ENCODE measurements at regions not wholly inside any gene's neighbourhood (a gene's known extent, or its start where the extent isn't known, plus 50 kb on each side); places are given as distances from the start of the nearest gene placed in this dataset.

DNA sequence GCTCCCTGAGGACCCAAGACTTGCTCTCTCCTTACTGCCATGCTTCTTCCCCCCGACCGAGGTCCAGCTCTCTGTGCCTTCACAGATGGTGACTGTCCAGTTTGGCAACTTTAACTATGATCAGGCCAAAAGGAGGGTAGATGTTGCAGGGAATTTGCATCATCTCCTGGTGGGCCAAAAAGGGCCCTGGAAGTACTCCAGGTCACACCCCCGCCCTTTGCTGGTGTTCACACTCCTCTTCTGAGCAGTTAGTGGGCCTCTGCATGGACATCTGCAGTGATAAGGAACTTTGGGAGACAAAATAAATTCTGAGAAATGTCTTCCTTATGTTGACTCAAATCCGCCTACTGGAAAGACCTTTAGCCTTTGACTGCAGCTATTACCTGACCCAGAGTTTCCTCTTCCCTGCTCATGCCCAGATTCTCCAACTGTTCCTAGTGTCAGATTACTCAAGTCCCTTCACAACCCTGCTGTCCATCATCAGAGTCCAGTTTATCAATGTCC, 234.4 kb downstream of the LOXHD1 start (continued):
- TF ChIP-seq CHD7 (IDR thresholded peaks at IDR 0.05; ENCODE audit: insufficient replicate concordance, low read length) (no peak), EZH2 (IDR thresholded peaks at IDR 0.05; ENCODE audit: low read depth, low read length, severe bottlenecking) (no peak), E2F6 (IDR thresholded peaks at IDR 0.05) (no peak), POU5F1 (IDR thresholded peaks at IDR 0.05; ENCODE audit: low read depth, low read length) (no peak), GABPA (IDR thresholded peaks at IDR 0.05; ENCODE audit: borderline replicate concordance, insufficient read depth, low read length) (no peak), RFX5 (IDR thresholded peaks at IDR 0.05; ENCODE audit: borderline replicate concordance, low read depth, low read length) (no peak)

All from H1 (cell line).